ENCODE measurements at regions not wholly inside any gene's neighbourhood (a gene's known extent, or its start where the extent isn't known, plus 50 kb on each side); places are given as distances from the start of the nearest gene placed in this dataset.

- no peak for DNase-seq
Observed at GRCh38 chr1:68378296-68379084, 71.3 kb downstream of the RPE65 start.

GRCh38 chr1:68377098-68377497, 72.7 kb downstream of the RPE65 start:
- DNase-seq = no peak

GRCh38 chr1:68376441-68376840, 73.3 kb downstream of the RPE65 start:
- no peak for DNase-seq

- DNase-seq = no peak
Observed at GRCh38 chr1:68375919-68376318, 73.8 kb downstream of the RPE65 start.

- no peak for DNase-seq
Observed at GRCh38 chr1:68373173-68373572, 76.6 kb downstream of the RPE65 start.

- DNase-seq = no peak
Observed at GRCh38 chr1:68372487-68372886, 77.3 kb downstream of the RPE65 start.

GRCh38 chr1:68370101-68370915, 79.4 kb downstream of the RPE65 start:
- DNase-seq = no peak

- no peak for DNase-seq
Observed at GRCh38 chr1:68366572-68366971, 83.2 kb downstream of the RPE65 start.

GRCh38 chr1:68365709-68366382, 83.9 kb downstream of the RPE65 start:
- no peak for DNase-seq

GRCh38 chr1:68363339-68363738, 86.4 kb downstream of the RPE65 start:
- DNase-seq = no peak

- no peak for DNase-seq
Observed at GRCh38 chr1:68361346-68361910, 88.3 kb downstream of the RPE65 start.

- no peak for DNase-seq
Observed at GRCh38 chr1:68359045-68359444, 90.7 kb downstream of the RPE65 start.

GRCh38 chr1:68358439-68358838, 91.3 kb downstream of the RPE65 start:
- DNase-seq = no peak

GRCh38 chr1:68355614-68356013, 94.1 kb downstream of the RPE65 start:
- DNase-seq = no peak

- no peak for DNase-seq
Observed at GRCh38 chr1:68352202-68352601, 97.6 kb downstream of the RPE65 start.

- no peak for DNase-seq
Observed at GRCh38 chr1:68347415-68347814, 102.3 kb downstream of the RPE65 start.

- DNase-seq = no peak
Observed at GRCh38 chr1:68346188-68346808, 103.5 kb downstream of the RPE65 start.

GRCh38 chr1:68344208-68344607, 105.5 kb downstream of the RPE65 start:
- DNase-seq = no peak

- no peak for DNase-seq
Observed at GRCh38 chr1:68340951-68341350, 108.6 kb upstream of the WLS start.

- no peak for DNase-seq
Observed at GRCh38 chr1:68339505-68339904, 107.2 kb upstream of the WLS start.

- no peak for DNase-seq
Observed at GRCh38 chr1:68338081-68338480, 105.8 kb upstream of the WLS start.

- DNase-seq = no peak
Observed at GRCh38 chr1:68332041-68332440, 99.7 kb upstream of the WLS start.
